Activated CD8-positive, alpha-beta T cell treated with anti-CD3 and anti-CD28 coated beads, Interleukin-2, amount 10 ng/mL, durations not matched to agents 7 days and 5 days (primary cell): ENCODE measurements at regions not wholly inside any gene's neighbourhood (a gene's known extent, or its start where the extent isn't known, plus 50 kb on each side); places are given as distances from the start of the nearest gene placed in this dataset.
A peak's percentile ranks its signal among the peaks of the same experiment; 100 is the strongest.
"Not testable (repeated sequence)": the region's sequence is repeated elsewhere in the genome, so short reads cannot be mapped to it uniquely, and the experiment has no call there.

Source experiments
- ATAC-seq: fragments of 150-1000 bp; cut with Tn5 transposase; one replicate; pipeline ENCODE4 v1.10.0; 2021; ENCODE audit warnings: moderate library complexity
- CTCF ChIA-PET: fragments of 350-600 bp; sonication (Branson Sonifier 250); formaldehyde crosslinking; loops from one replicate; lab custom pipeline; 2021; ENCODE audit warnings: antibody characterized with exemption; lab: Charles Lee
- POLR2A ChIA-PET: fragments of 350-600 bp; sonication (Branson Sonifier 250); formaldehyde crosslinking; loops from one replicate; lab custom pipeline; 2021; ENCODE audit warnings: antibody characterized with exemption; lab: Charles Lee
- DNase-seq: peaks from one replicate; pipeline ENCODE4 v3.0.0-alpha.2; 2020
- H3K27ac Mint-ChIP-seq: one replicate; pipeline ENCODE4 v1.8.0; 2021; ENCODE audit warnings: mild to moderate bottlenecking, mixed read lengths
- H3K27me3 Mint-ChIP-seq: one replicate; pipeline ENCODE4 v1.8.0; 2021; ENCODE audit warnings: low read depth, mixed read lengths
- H3K36me3 Mint-ChIP-seq: one replicate; pipeline ENCODE4 v1.8.0; 2021; ENCODE audit warnings: low read depth, mixed read lengths
- H3K4me1 Mint-ChIP-seq: one replicate; pipeline ENCODE4 v1.8.0; 2021; ENCODE audit warnings: low read depth, mixed read lengths
- H3K4me3 Mint-ChIP-seq: one replicate; pipeline ENCODE4 v1.8.0; 2021; ENCODE audit warnings: mild to moderate bottlenecking, mixed read lengths
- H3K9me3 Mint-ChIP-seq: one replicate; pipeline ENCODE4 v1.8.0; 2022; ENCODE audit warnings: mixed read lengths; ENCODE audit not compliant: insufficient read depth

GRCh38 chr6:144395826-144396225, 110.7 kb downstream of the UTRN start:
- Mint-ChIP-seq H3K27me3 (no peaks in the 10 kb centered on the region), H3K27ac (no peak overlapping the region), H3K4me1 (peaks cover 17% of the 10 kb centered on the region), H3K36me3 (peaks cover 59% of the 10 kb centered on the region), H3K9me3 (peaks cover 17% of the 10 kb centered on the region), H3K4me3 (no peak overlapping the region)
- no peak for ATAC-seq
- DNase-seq, result no peak
- CTCF ChIA-PET, result interaction anchor here (1.8 kb wide), 1 partner anchor 14 kb away, joined by 4 read pairs; no protein-coding TSS in a partner anchor
- POLR2A ChIA-PET, result no interaction called here

DNA sequence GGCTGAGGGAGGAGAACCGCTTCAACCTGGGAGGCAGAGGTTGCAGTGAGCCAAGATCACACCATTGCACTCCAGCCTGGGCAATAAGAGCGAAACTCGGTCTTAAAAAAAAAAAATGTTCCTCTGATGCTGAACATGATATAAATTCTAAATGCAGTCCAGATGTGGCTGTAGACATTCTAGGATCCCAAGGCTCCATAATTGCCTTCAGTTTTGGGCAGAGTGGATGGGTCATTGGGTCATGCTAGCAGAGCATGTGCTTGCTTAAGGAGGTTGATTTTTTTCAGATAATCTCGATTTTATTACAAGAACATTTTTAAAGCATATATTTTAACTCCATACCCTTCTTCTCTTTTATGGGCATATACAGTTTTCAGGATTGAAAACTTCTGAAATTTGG, 112.0 kb downstream of the UTRN start:
- Mint-ChIP-seq H3K4me3 (no peak overlapping the region), H3K27me3 (no peaks in the 10 kb centered on the region), H3K9me3 (peaks cover 17% of the 10 kb centered on the region), H3K27ac (no peak overlapping the region), H3K36me3 (peaks cover 64% of the 10 kb centered on the region), H3K4me1 (peaks cover 17% of the 10 kb centered on the region)
- POLR2A ChIA-PET, result no interaction called here
- CTCF ChIA-PET, result interaction anchor here (1.8 kb wide), 1 partner anchor 12 kb away, joined by 4 read pairs; no protein-coding TSS in a partner anchor
- ATAC-seq, result no peak
- no peak for DNase-seq

DNA sequence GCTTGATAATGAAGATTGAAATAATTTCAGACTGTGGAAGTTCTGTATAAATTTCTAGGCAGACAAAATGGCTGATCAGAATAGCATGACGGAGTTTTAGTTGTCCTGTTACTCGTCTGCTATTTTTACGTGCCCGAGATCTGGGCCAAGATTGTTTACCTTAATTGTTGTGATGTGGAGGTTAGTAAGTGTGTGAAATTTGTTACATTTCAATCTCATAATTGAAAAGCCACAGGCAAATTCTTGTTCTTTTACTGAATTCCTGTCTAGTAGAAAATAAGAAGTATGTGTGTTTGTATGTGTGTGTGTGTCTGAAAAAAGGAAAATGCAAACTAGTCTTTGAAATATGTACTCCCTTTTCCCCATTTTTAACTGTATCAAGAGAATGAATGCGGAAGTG, 115.2 kb downstream of the UTRN start:
- Mint-ChIP-seq H3K27me3 (no peaks in the 10 kb centered on the region), H3K4me1 (no peaks in the 10 kb centered on the region), H3K9me3 (peaks cover 17% of the 10 kb centered on the region), H3K4me3 (no peak overlapping the region), H3K27ac (no peak overlapping the region), H3K36me3 (peaks cover 70% of the 10 kb centered on the region)
- CTCF ChIA-PET, result no interaction called here
- DNase-seq (no peak), ATAC-seq (no peak)
- POLR2A ChIA-PET, result no interaction called here

DNA sequence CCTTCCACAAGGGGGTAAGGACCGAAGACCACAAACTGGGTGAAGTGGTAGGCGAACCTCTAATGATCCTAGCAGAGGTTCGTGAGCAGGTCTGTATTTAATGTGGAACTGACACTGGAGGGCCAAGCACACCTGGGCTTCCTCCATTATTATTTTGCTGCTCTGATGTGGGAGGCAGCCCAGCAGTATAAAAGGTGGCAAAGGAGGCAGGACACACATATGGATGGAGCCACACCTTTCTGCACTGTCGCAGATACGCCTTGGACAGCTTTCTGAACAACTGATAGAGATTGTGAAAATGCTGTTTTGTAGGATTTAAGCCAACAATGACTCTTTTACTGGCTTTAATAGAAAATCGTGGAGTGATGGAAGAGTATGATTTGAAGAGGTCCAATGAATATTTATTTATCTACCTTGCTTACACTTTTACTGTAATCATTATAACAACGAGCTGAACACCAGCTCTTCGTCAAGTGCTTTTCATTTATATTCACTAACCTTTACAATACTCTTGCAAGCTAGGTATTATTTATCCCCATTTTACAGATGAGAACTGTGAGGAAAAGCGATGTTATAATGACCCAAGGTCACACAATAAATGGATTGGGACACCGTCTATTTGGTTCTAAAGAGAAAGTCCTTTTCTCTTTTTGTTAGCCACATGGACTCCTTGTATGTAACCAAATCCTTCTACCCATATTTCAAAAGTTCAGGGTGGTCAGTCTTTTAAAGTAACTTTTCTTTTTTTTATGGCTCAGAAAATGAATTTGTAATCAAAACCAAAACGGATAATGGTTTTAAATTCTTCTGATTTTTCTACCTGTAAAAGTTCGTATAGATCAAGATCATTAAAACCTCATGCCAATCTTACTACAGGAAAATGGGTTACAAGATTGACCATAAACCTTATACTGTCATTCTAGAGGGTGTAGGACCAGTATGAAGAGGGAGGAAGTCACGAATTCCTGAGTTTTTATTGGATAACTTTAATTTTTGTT, 116.9 kb downstream of the UTRN start:
- peaks cover 17% of the 10 kb centered on the region for H3K9me3 Mint-ChIP-seq
- H3K27me3 Mint-ChIP-seq, result no peaks in the 10 kb centered on the region
- POLR2A ChIA-PET, result no interaction called here
- no peak overlapping the region for H3K27ac Mint-ChIP-seq
- peaks cover 63% of the 10 kb centered on the region for H3K36me3 Mint-ChIP-seq
- ATAC-seq (no peak), DNase-seq (no peak)
- no peak overlapping the region for H3K4me3 Mint-ChIP-seq
- peaks cover 2% of the 10 kb centered on the region for H3K4me1 Mint-ChIP-seq
- CTCF ChIA-PET, result no interaction called here

DNA sequence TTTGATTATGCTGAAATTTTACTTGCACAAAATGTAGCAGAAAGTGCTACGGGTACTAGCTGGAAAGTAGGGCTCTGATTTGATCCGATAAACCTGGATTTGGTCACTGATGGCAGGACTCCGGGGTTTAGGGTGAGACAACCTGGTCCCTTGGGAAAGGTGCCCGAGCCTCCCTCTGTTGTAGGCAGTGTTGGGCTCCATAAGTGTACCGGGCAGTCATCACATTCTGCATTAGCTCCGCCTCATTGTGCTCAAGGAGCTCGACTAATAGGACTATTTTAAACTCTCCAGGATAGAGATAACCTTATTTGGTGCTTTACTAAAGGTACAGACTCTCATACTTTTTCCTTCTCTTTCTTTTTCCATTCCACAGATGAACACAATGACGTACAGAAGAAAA, 117.6 kb downstream of the UTRN start:
- Mint-ChIP-seq H3K27me3 (no peaks in the 10 kb centered on the region), H3K4me1 (peaks cover 2% of the 10 kb centered on the region), H3K27ac (no peak overlapping the region), H3K36me3 (peaks cover 58% of the 10 kb centered on the region), H3K9me3 (peaks cover 12% of the 10 kb centered on the region), H3K4me3 (no peak overlapping the region)
- DNase-seq, result no peak
- ChIA-PET CTCF (no interaction called here), POLR2A (no interaction called here)
- no peak for ATAC-seq

- POLR2A ChIA-PET, result no interaction called here
- ATAC-seq (no peak), DNase-seq (no peak)
- Mint-ChIP-seq H3K36me3 (peaks cover 52% of the 10 kb centered on the region), H3K9me3 (no peaks in the 10 kb centered on the region), H3K4me3 (no peak overlapping the region), H3K27me3 (no peaks in the 10 kb centered on the region), H3K4me1 (peaks cover 9% of the 10 kb centered on the region), H3K27ac (no peak overlapping the region)
- CTCF ChIA-PET, result interaction anchor here (1.2 kb wide), 1 partner anchor 18 kb away, joined by 4 read pairs; no protein-coding TSS in a partner anchor
These were observed 120.0 kb downstream of the UTRN start for GRCh38 chr6:144405163-144405562.

- peaks cover 24% of the 10 kb centered on the region for H3K4me1 Mint-ChIP-seq
- CTCF ChIA-PET, result no interaction called here
- no peak overlapping the region for H3K4me3 Mint-ChIP-seq
- H3K27ac Mint-ChIP-seq, result no peak overlapping the region
- no peak for ATAC-seq
- POLR2A ChIA-PET, result no interaction called here
- H3K9me3 Mint-ChIP-seq, result no peaks in the 10 kb centered on the region
- no peaks in the 10 kb centered on the region for H3K27me3 Mint-ChIP-seq
- DNase-seq, result no peak
- peaks cover 61% of the 10 kb centered on the region for H3K36me3 Mint-ChIP-seq
These were observed 121.7 kb downstream of the UTRN start for GRCh38 chr6:144406796-144407195.

DNA sequence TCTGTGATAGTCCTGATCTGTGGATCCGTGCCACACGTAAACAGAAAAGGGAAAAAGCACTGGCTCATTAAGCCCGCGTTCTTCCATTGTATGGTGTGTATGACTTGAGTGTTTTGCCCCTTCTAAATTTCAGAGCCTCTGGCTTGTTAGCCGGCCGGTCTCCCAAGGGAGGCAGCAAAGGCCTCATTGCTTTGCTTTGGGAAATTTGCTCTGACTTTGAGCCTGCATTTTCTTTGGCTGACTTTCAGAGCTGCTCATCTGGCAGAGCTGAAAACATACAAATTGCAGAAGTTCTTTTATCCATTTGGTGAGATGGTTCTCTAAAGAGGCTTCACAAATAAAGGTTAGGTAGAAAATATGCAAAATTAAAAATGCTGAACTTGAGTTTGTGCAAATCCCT, 123.0 kb downstream of the UTRN start:
- Mint-ChIP-seq H3K36me3 (peaks cover 56% of the 10 kb centered on the region), H3K9me3 (no peaks in the 10 kb centered on the region), H3K4me3 (no peak overlapping the region), H3K4me1 (peaks cover 29% of the 10 kb centered on the region), H3K27me3 (no peaks in the 10 kb centered on the region), H3K27ac (no peak overlapping the region)
- DNase-seq, result no peak
- ATAC-seq, result no peak
- ChIA-PET CTCF (interaction anchor here (0.6 kb wide), 1 partner anchor 139 kb away, joined by 3 read pairs; no protein-coding TSS in a partner anchor), POLR2A (no interaction called here)

DNA sequence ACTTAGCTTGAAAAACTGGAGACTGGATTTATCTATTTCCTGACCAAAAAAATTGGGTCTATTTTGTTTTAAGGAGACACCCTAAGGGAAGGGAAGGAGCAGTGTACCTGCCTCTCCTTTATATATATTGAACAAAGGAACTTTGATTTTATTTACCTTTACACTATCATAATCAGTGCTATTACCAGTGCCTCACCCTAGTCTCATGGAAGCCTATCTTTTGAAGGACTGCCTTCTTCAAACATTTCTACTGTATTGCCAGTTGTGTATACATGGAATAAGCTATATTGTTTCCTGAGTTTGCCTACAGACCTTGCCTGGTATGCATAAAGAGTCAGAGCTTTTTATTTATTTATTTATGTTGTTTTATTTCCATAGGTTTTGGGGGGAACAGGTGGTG, 124.9 kb downstream of the UTRN start:
- Mint-ChIP-seq H3K36me3 (peaks cover 41% of the 10 kb centered on the region), H3K27me3 (no peaks in the 10 kb centered on the region), H3K27ac (no peak overlapping the region), H3K4me1 (peaks cover 30% of the 10 kb centered on the region), H3K9me3 (no peaks in the 10 kb centered on the region), H3K4me3 (no peak overlapping the region)
- DNase-seq, result no peak
- CTCF ChIA-PET, result interaction anchor here (1.4 kb wide), 1 partner anchor 14 kb away, joined by 4 read pairs; no protein-coding TSS in a partner anchor
- ATAC-seq, result no peak
- POLR2A ChIA-PET, result no interaction called here

- H3K4me3 Mint-ChIP-seq, H3K27ac Mint-ChIP-seq, CTCF ChIA-PET, H3K27me3 Mint-ChIP-seq, ATAC-seq, POLR2A ChIA-PET, DNase-seq, H3K9me3 Mint-ChIP-seq: not testable (repeated sequence)
- H3K36me3 Mint-ChIP-seq, result peaks cover 37% of the 10 kb centered on the region
- H3K4me1 Mint-ChIP-seq, result peaks cover 30% of the 10 kb centered on the region
These were observed 125.4 kb downstream of the UTRN start for GRCh38 chr6:144410574-144410973.

- CTCF ChIA-PET, result no interaction called here
- Mint-ChIP-seq H3K27ac (peak overlapping the region; percentile 74), H3K36me3 (peaks cover 37% of the 10 kb centered on the region), H3K27me3 (no peaks in the 10 kb centered on the region), H3K9me3 (no peaks in the 10 kb centered on the region), H3K4me1 (peaks cover 30% of the 10 kb centered on the region), H3K4me3 (peak overlapping the region; percentile 50)
- DNase-seq (no peak), ATAC-seq (no peak)
- POLR2A ChIA-PET, result no interaction called here
These were observed 126.5 kb downstream of the UTRN start for GRCh38 chr6:144411531-144412165.

DNA sequence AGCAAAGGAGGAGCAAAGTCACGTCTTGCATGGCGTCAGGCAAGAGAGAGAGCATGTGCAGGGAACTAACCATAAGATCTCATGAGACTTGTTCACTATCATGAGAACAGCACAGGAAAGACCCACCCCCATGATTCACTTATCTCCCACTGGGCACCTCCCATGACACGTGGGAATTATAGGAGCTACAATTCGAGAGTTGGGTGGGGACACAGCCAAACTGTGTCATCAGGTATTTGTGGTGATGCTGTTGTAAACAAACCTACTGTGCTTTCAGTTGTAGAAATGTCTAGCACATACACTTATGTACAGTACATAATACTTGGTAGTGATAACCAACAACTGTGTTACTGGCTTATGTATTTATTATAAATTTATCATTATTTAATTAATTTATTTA, 128.3 kb downstream of the UTRN start:
- CTCF ChIA-PET, result no interaction called here
- no peaks in the 10 kb centered on the region for H3K9me3 Mint-ChIP-seq
- ATAC-seq (no peak), DNase-seq (no peak)
- no peak overlapping the region for H3K4me3 Mint-ChIP-seq
- POLR2A ChIA-PET, result no interaction called here
- peaks cover 24% of the 10 kb centered on the region for H3K4me1 Mint-ChIP-seq
- peaks cover 29% of the 10 kb centered on the region for H3K36me3 Mint-ChIP-seq
- no peaks in the 10 kb centered on the region for H3K27me3 Mint-ChIP-seq
- H3K27ac Mint-ChIP-seq, result no peak overlapping the region
